ENCODE measurements at regions not wholly inside any gene's neighbourhood (a gene's known extent, or its start where the extent isn't known, plus 50 kb on each side); places are given as distances from the start of the nearest gene placed in this dataset.

GRCh38 chr12:29930503-29930902 lies 146.8 kb upstream of the TMTC1 start:
- no peak overlapping the region for H3K4me3 ChIP-seq (ENCODE audit: low read depth, low read length)
- in situ Hi-C loops (cut with HindIII; ENCODE audit: low sequenced_read_pairs): no loop called here
- DNase-seq (ENCODE audit: low read depth, low spot score): no peak
- TF ChIP-seq CTCF (IDR thresholded peaks at IDR 0.05; ENCODE audit: low read depth, low read length): no peak

DNA sequence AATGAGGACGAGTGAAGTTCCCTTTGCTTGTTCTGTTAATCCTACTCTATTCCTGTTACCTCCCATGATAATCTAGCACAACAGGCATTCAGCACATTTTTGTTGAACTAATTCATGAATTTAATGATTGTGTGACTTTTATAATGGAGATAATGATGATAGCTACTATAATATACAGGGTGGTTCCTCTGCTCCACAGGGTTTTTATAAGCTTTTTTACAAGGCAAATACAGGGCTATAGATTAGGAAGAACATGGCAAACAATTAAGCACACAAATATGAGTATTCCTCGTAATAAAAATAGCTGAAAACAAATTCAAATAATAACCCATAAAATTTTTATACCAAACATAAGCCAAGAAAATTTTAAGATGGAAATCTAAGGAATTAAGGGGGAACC lies 145.6 kb upstream of the TMTC1 start:
- H3K4me3 ChIP-seq (ENCODE audit: low read depth, low read length): no peak overlapping the region
- no peak for DNase-seq (ENCODE audit: low read depth, low spot score)
- TF ChIP-seq CTCF (IDR thresholded peaks at IDR 0.05; ENCODE audit: low read depth, low read length): no peak
- in situ Hi-C loops (cut with HindIII; ENCODE audit: low sequenced_read_pairs): no loop called here

DNA sequence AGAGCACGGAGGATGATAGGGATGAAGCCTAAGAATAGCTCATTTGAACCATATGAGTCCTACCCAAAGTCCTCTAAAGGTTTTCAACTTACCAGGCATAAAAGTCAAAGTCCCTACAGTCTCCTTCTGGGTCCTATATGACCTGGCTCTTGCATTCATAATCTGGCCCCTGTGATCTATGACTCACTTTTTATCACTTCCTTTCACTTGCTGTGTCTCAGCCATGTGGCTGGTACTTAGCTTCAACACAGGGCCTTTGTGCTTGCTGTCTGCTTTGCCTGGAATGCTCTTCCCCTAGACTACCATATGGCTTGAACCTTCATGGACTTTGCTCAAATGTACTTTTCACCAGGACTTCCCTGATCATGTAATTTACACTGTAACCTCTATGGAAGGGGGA lies 137.6 kb upstream of the TMTC1 start:
- DNase-seq (ENCODE audit: low read depth, low spot score): peak; percentile 29
- in situ Hi-C loops (cut with HindIII; ENCODE audit: low sequenced_read_pairs): no loop called here
- no peak for TF ChIP-seq CTCF (IDR thresholded peaks at IDR 0.05; ENCODE audit: low read depth, low read length)
- no peak overlapping the region for H3K4me3 ChIP-seq (ENCODE audit: low read depth, low read length)

DNA sequence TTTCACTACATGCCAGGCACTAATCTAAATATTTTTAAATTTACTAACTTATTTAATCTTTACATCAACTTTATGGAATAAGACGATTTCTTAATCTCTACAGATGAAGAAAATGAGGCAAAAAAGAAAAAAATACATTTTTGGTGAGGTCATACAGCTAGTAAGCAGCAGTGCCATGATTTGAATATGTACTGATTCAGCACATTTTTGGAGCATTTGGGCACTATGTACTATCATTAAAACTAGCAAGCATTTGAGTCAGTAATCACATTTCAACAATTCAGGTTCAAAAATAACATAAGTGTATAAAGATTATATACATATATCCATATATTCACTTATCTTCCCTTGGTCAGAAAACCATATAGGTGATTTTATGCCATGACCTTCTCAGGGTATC lies 124.4 kb upstream of the TMTC1 start:
- in situ Hi-C loops (cut with HindIII; ENCODE audit: low sequenced_read_pairs): no loop called here
- DNase-seq (ENCODE audit: low read depth, low spot score): no peak
- no peak overlapping the region for H3K4me3 ChIP-seq (ENCODE audit: low read depth, low read length)
- no peak for TF ChIP-seq CTCF (IDR thresholded peaks at IDR 0.05; ENCODE audit: low read depth, low read length)

- TF ChIP-seq CTCF (IDR thresholded peaks at IDR 0.05; ENCODE audit: low read depth, low read length): no peak
- DNase-seq (ENCODE audit: low read depth, low spot score): peak; percentile 2
- H3K4me3 ChIP-seq (ENCODE audit: low read depth, low read length): no peak overlapping the region
- in situ Hi-C loops (cut with HindIII; ENCODE audit: low sequenced_read_pairs): no loop called here
These were observed 123.7 kb upstream of the TMTC1 start for GRCh38 chr12:29907461-29907860.

- in situ Hi-C loops (cut with HindIII; ENCODE audit: low sequenced_read_pairs): no loop called here
- no peak for DNase-seq (ENCODE audit: low read depth, low spot score)
- no peak for TF ChIP-seq CTCF (IDR thresholded peaks at IDR 0.05; ENCODE audit: low read depth, low read length)
- no peak overlapping the region for H3K4me3 ChIP-seq (ENCODE audit: low read depth, low read length)
These were observed 118.3 kb upstream of the TMTC1 start for GRCh38 chr12:29902043-29902442.

DNA sequence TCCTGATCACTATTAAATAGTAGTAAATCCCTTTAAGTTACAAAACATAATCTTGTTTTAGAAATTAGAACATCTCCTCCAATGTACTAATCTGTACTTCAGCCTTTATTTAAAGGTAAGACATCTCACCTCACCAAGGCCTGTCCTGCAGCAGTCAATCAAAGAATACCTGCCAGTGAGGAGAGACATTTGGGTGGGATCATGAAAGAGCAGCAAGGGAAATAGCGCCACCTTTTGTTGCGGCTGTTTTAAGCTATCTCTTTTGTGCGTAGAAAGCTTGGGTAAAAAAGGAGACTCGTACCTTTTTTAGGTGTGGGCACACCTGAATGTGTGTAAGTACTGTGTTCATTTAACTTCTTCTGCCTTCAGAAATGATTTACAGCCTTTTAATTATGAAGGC lies 117.8 kb upstream of the TMTC1 start:
- TF ChIP-seq CTCF (IDR thresholded peaks at IDR 0.05; ENCODE audit: low read depth, low read length): peak; percentile 20
- no peak for DNase-seq (ENCODE audit: low read depth, low spot score)

More for the DNA sequence above, 117.8 kb upstream of the TMTC1 start:
- no peak overlapping the region for H3K4me3 ChIP-seq (ENCODE audit: low read depth, low read length)
- in situ Hi-C loops (cut with HindIII; ENCODE audit: low sequenced_read_pairs): no loop called here
